ENCODE measurements at regions not wholly inside any gene's neighbourhood (a gene's known extent, or its start where the extent isn't known, plus 50 kb on each side); places are given as distances from the start of the nearest gene placed in this dataset.

GRCh38 chr1:164337885-164338284 is 221.1 kb upstream of the PBX1 start:
- Mint-ChIP-seq H3K9me3 (peaks cover 0 to 8% (median 6%) of the 10 kb centered on the region in 6 donors), H3K4me3 (no peak overlapping the region), H3K27me3 (ENCODE audit: low read depth in 3 of 3) (no peaks in the 10 kb centered on the region), H3K27ac (no peak overlapping the region), H3K4me1 (no peaks in the 10 kb centered on the region), H3K36me3 (no peaks in the 10 kb centered on the region)
- DNase-seq, result no peak

- Mint-ChIP-seq H3K27me3 (ENCODE audit: low read depth in 3 of 3) (no peaks in the 10 kb centered on the region), H3K9me3 (peaks cover 2 to 32% (median 12%) of the 10 kb centered on the region in 6 donors), H3K27ac (no peak overlapping the region), H3K4me3 (no peak overlapping the region), H3K36me3 (no peaks in the 10 kb centered on the region), H3K4me1 (no peaks in the 10 kb centered on the region)
- no peak for DNase-seq
These were observed 215.8 kb upstream of the PBX1 start for GRCh38 chr1:164343189-164343588.

GRCh38 chr1:164347980-164348379 is 211.0 kb upstream of the PBX1 start:
- Mint-ChIP-seq H3K4me3 (no peak overlapping the region), H3K36me3 (no peaks in the 10 kb centered on the region), H3K9me3 (peaks cover 15 to 52% (median 25%) of the 10 kb centered on the region in 6 donors), H3K27me3 (ENCODE audit: low read depth in 3 of 3) (peaks cover 0 to 2% (median 0%) of the 10 kb centered on the region in 3 donors), H3K27ac (no peak overlapping the region), H3K4me1 (no peaks in the 10 kb centered on the region)
- no peak for DNase-seq

- Mint-ChIP-seq H3K4me1 (no peaks in the 10 kb centered on the region), H3K27ac (no peak overlapping the region), H3K27me3 (ENCODE audit: low read depth in 3 of 3) (no peaks in the 10 kb centered on the region), H3K36me3 (peaks cover 0 to 5% (median 0%) of the 10 kb centered on the region in 3 donors), H3K4me3 (no peak overlapping the region), H3K9me3 (peaks cover 0 to 6% (median 1%) of the 10 kb centered on the region in 6 donors)
- no peak for DNase-seq
These were observed 202.5 kb upstream of the PBX1 start for GRCh38 chr1:164356511-164356910.

- Mint-ChIP-seq H3K27ac (no peak overlapping the region), H3K27me3 (ENCODE audit: low read depth in 3 of 3) (no peaks in the 10 kb centered on the region), H3K36me3 (peaks cover 0 to 5% (median 0%) of the 10 kb centered on the region in 3 donors), H3K4me3 (no peak overlapping the region), H3K9me3 (peaks cover 1 to 12% (median 7%) of the 10 kb centered on the region in 6 donors), H3K4me1 (no peaks in the 10 kb centered on the region)
- no peak for DNase-seq
These were observed 198.7 kb upstream of the PBX1 start for GRCh38 chr1:164360265-164360664.

- Mint-ChIP-seq H3K4me3 (no peak overlapping the region), H3K4me1 (no peaks in the 10 kb centered on the region), H3K36me3 (peaks cover 0 to 5% (median 0%) of the 10 kb centered on the region in 3 donors), H3K27ac (no peak overlapping the region), H3K9me3 (peaks cover 5 to 27% (median 12%) of the 10 kb centered on the region in 6 donors), H3K27me3 (ENCODE audit: low read depth in 3 of 3) (no peaks in the 10 kb centered on the region)
- DNase-seq, result no peak
These were observed 197.1 kb upstream of the PBX1 start for GRCh38 chr1:164361927-164362326.

GRCh38 chr1:164363980-164364379 is 195.0 kb upstream of the PBX1 start:
- Mint-ChIP-seq H3K27me3 (ENCODE audit: low read depth in 3 of 3) (no peaks in the 10 kb centered on the region), H3K27ac (no peak overlapping the region), H3K36me3 (peaks cover 0 to 5% (median 0%) of the 10 kb centered on the region in 3 donors), H3K4me3 (no peak overlapping the region), H3K4me1 (no peaks in the 10 kb centered on the region), H3K9me3 (peaks cover 7 to 33% (median 16%) of the 10 kb centered on the region in 6 donors)
- DNase-seq, result no peak

GRCh38 chr1:164366014-164366413 is 193.0 kb upstream of the PBX1 start:
- no peaks in the 10 kb centered on the region for H3K36me3 Mint-ChIP-seq
- no peaks in the 10 kb centered on the region for H3K27me3 Mint-ChIP-seq (ENCODE audit: low read depth in 3 of 3)
- DNase-seq, result no peak
- no peaks in the 10 kb centered on the region for H3K4me1 Mint-ChIP-seq
- H3K9me3 Mint-ChIP-seq, result peaks cover 7 to 33% (median 16%) of the 10 kb centered on the region in 6 donors
- H3K4me3 Mint-ChIP-seq, result no peak overlapping the region
- H3K27ac Mint-ChIP-seq, result no peak overlapping the region

GRCh38 chr1:164369698-164370365 is 189.2 kb upstream of the PBX1 start:
- Mint-ChIP-seq H3K4me1 (no peaks in the 10 kb centered on the region), H3K36me3 (no peaks in the 10 kb centered on the region), H3K9me3 (peaks cover 3 to 26% (median 13%) of the 10 kb centered on the region in 6 donors), H3K27me3 (ENCODE audit: low read depth in 3 of 3) (peaks cover 0 to 1% (median 0%) of the 10 kb centered on the region in 3 donors), H3K27ac (no peak overlapping the region), H3K4me3 (no peak overlapping the region)
- DNase-seq, result no peak

- no peak overlapping the region for H3K27ac Mint-ChIP-seq
- no peaks in the 10 kb centered on the region for H3K4me1 Mint-ChIP-seq
- no peak overlapping the region for H3K4me3 Mint-ChIP-seq
- H3K9me3 Mint-ChIP-seq, result peaks cover 0 to 4% (median 0%) of the 10 kb centered on the region in 6 donors
- H3K27me3 Mint-ChIP-seq (ENCODE audit: low read depth in 3 of 3), result peaks cover 0 to 3% (median 0%) of the 10 kb centered on the region in 3 donors
- no peaks in the 10 kb centered on the region for H3K36me3 Mint-ChIP-seq
- DNase-seq, result no peak
These were observed 178.1 kb upstream of the PBX1 start for GRCh38 chr1:164380893-164381292.

GRCh38 chr1:164382384-164382783 is 176.6 kb upstream of the PBX1 start:
- no peaks in the 10 kb centered on the region for H3K36me3 Mint-ChIP-seq
- H3K27ac Mint-ChIP-seq, result no peak overlapping the region
- DNase-seq, result no peak
- H3K4me3 Mint-ChIP-seq, result no peak overlapping the region
- H3K4me1 Mint-ChIP-seq, result no peaks in the 10 kb centered on the region
- H3K9me3 Mint-ChIP-seq, result peaks cover 0 to 8% (median 3%) of the 10 kb centered on the region in 6 donors
- H3K27me3 Mint-ChIP-seq (ENCODE audit: low read depth in 3 of 3), result peaks cover 0 to 3% (median 0%) of the 10 kb centered on the region in 3 donors

GRCh38 chr1:164384262-164384661 is 174.7 kb upstream of the PBX1 start:
- H3K27me3 Mint-ChIP-seq (ENCODE audit: low read depth in 3 of 3), result peaks cover 0 to 3% (median 0%) of the 10 kb centered on the region in 3 donors
- no peaks in the 10 kb centered on the region for H3K4me1 Mint-ChIP-seq
- DNase-seq, result no peak
- H3K27ac Mint-ChIP-seq, result no peak overlapping the region
- H3K36me3 Mint-ChIP-seq, result no peaks in the 10 kb centered on the region
- H3K4me3 Mint-ChIP-seq, result no peak overlapping the region
- H3K9me3 Mint-ChIP-seq, result peaks cover 0 to 12% (median 7%) of the 10 kb centered on the region in 6 donors

GRCh38 chr1:164417016-164417704 is 141.8 kb upstream of the PBX1 start:
- Mint-ChIP-seq H3K4me3 (no peak overlapping the region), H3K27me3 (ENCODE audit: low read depth in 3 of 3) (peaks cover 0 to 1% (median 0%) of the 10 kb centered on the region in 3 donors), H3K4me1 (no peaks in the 10 kb centered on the region), H3K9me3 (peaks cover 0 to 4% (median 0%) of the 10 kb centered on the region in 6 donors), H3K27ac (no peak overlapping the region), H3K36me3 (no peaks in the 10 kb centered on the region)
- DNase-seq, result no peak

- Mint-ChIP-seq H3K9me3 (peaks cover 0 to 4% (median 0%) of the 10 kb centered on the region in 6 donors), H3K4me3 (no peak overlapping the region), H3K27me3 (ENCODE audit: low read depth in 3 of 3) (peaks cover 0 to 2% (median 2%) of the 10 kb centered on the region in 3 donors), H3K36me3 (no peaks in the 10 kb centered on the region), H3K4me1 (no peaks in the 10 kb centered on the region), H3K27ac (no peak overlapping the region)
- DNase-seq, result no peak
These were observed 135.8 kb upstream of the PBX1 start for GRCh38 chr1:164423136-164423535.

Data from immature natural killer cell (primary cell).